Thymus (tissue), 11 donors: ENCODE measurements at regions not wholly inside any gene's neighbourhood (a gene's known extent, or its start where the extent isn't known, plus 50 kb on each side); places are given as distances from the start of the nearest gene placed in this dataset.

Experiments used
- DNase-seq, 9 donors: peaks; one replicate each; pipeline ENCODE4 v3.0.0-alpha.2; 2013; ENCODE audit warnings: low spot score in 9 of 9, low read depth in 6 of 9, missing footprints in 1 of 9
- H3K27ac ChIP-seq, 2 donors: one replicate each; pipeline ENCODE4 v1.5.1; 2013; ENCODE audit warnings: control low read depth in 1 of 2, low read depth in 1 of 2, low read length in 1 of 2, mild to moderate bottlenecking in 1 of 2, moderate library complexity in 1 of 2
- H3K27me3 ChIP-seq, 2 donors: one replicate each; pipeline ENCODE4 v1.5.1; 2013; ENCODE audit warnings: low read length in 1 of 2; ENCODE audit not compliant: control insufficient read depth in 2 of 2, insufficient read depth in 1 of 2
- H3K36me3 ChIP-seq, 2 donors: one replicate each; pipeline ENCODE4 v1.5.1; 2013; ENCODE audit warnings: low read length in 1 of 2, mild to moderate bottlenecking in 1 of 2, moderate library complexity in 1 of 2; ENCODE audit not compliant: control insufficient read depth in 2 of 2, insufficient read depth in 2 of 2
- H3K4me1 ChIP-seq, 2 donors: one replicate each; pipeline ENCODE4 v1.5.1; 2013; ENCODE audit warnings: low read length in 2 of 2; ENCODE audit not compliant: control insufficient read depth in 2 of 2, insufficient read depth in 2 of 2
- H3K4me3 ChIP-seq, 2 donors: one replicate each; pipeline ENCODE4 v1.5.1; 2013; ENCODE audit warnings: low read length in 2 of 2, control low read depth in 1 of 2, mild to moderate bottlenecking in 1 of 2
- H3K9me3 ChIP-seq, 2 donors: one replicate each; pipeline ENCODE4 v1.5.1; 2013; ENCODE audit warnings: low read length in 1 of 2, mild to moderate bottlenecking in 1 of 2; ENCODE audit not compliant: control insufficient read depth in 2 of 2, insufficient read depth in 1 of 2
- WGBS: extraction: QIAGEN DNeasy Blood & Tissue Kit; methylation state at CpG from one replicate; pipeline ENCODE4 v1.1.7; 2013; 5-methylcytosine and 5-hydroxymethylcytosine counted together
- donor health status: healthy.

- H3K27me3 ChIP-seq = no peaks in the 10 kb centered on the region
- H3K27ac ChIP-seq = no peak overlapping the region
- DNase-seq = no peak
- H3K4me3 ChIP-seq = no peak overlapping the region
- no peaks in the 10 kb centered on the region for H3K4me1 ChIP-seq
- 95% methylated on average over 5 of the region's 5 CpGs for WGBS
- no peaks in the 10 kb centered on the region for H3K9me3 ChIP-seq
- H3K36me3 ChIP-seq = no peaks in the 10 kb centered on the region
Observed at GRCh38 chr9:12631866-12632265, 61.3 kb upstream of the TYRP1 start.

GRCh38 chr9:12633016-12633765 is 60.0 kb upstream of the TYRP1 start:
- no peaks in the 10 kb centered on the region for H3K9me3 ChIP-seq
- WGBS = 87% methylated on average over 9 of the region's 9 CpGs

GRCh38 chr9:12640016-12640587 is 53.1 kb upstream of the TYRP1 start:
- H3K27me3 ChIP-seq = no peaks in the 10 kb centered on the region
- 62% methylated on average over 3 of the region's 3 CpGs for WGBS
- no peak overlapping the region for H3K27ac ChIP-seq
- H3K36me3 ChIP-seq = no peaks in the 10 kb centered on the region
- no peak for DNase-seq
- H3K9me3 ChIP-seq = no peaks in the 10 kb centered on the region
- no peaks in the 10 kb centered on the region for H3K4me1 ChIP-seq
- no peak overlapping the region for H3K4me3 ChIP-seq

More at GRCh38 chr9:12633016-12633765, 60.0 kb upstream of the TYRP1 start:
- no peak for DNase-seq
- Histone ChIP-seq H3K4me3 (no peak overlapping the region), H3K4me1 (no peaks in the 10 kb centered on the region), H3K27ac (no peak overlapping the region), H3K27me3 (no peaks in the 10 kb centered on the region), H3K36me3 (no peaks in the 10 kb centered on the region)

GRCh38 chr9:12640866-12641636 is 52.1 kb upstream of the TYRP1 start:
- H3K9me3 ChIP-seq = no peaks in the 10 kb centered on the region
- no peaks in the 10 kb centered on the region for H3K27me3 ChIP-seq
- H3K27ac ChIP-seq = no peak overlapping the region
- no peaks in the 10 kb centered on the region for H3K4me1 ChIP-seq
- no peaks in the 10 kb centered on the region for H3K36me3 ChIP-seq
- H3K4me3 ChIP-seq = no peak overlapping the region
- DNase-seq = no peak
- WGBS = 84% methylated on average over 4 of the region's 4 CpGs
